Natural killer cell treated with Interleukin-12 subunit alpha and Interleukin-12 subunit beta and Interleukin-15 and Interleukin-18, amount 100 ng/mL, for 72 hours (primary cell): ENCODE measurements at regions not wholly inside any gene's neighbourhood (a gene's known extent, or its start where the extent isn't known, plus 50 kb on each side); places are given as distances from the start of the nearest gene placed in this dataset.

ENCODE experiments used
- ATAC-seq, 2 donors: fragments of 150-1000 bp; cut with Tn5 transposase in 1 of 2; sonication (Bioruptor Pico), chemical (Tn5 transposase) in 1 of 2; 2 replicates each; pipeline ENCODE4 v1.10.0; 2021
- DNase-seq: peaks from one replicate; pipeline ENCODE4 v3.0.0; 2022; ENCODE audit warnings: low spot score
- H3K27ac Mint-ChIP-seq, 2 donors: 1 replicate in 1 of 2; 2 replicates in 1 of 2; pipeline ENCODE4 v1.8.0; 2022; ENCODE audit warnings: mixed read lengths in 2 of 2, mild to moderate bottlenecking in 1 of 2, moderate library complexity in 1 of 2
- H3K27me3 Mint-ChIP-seq, 2 donors: 1 replicate in 1 of 2; 2 replicates in 1 of 2; pipeline ENCODE4 v1.8.0; 2022; ENCODE audit warnings: mixed read lengths in 2 of 2
- H3K36me3 Mint-ChIP-seq: one replicate; pipeline ENCODE4 v1.8.0; 2022; ENCODE audit warnings: mixed read lengths
- H3K4me1 Mint-ChIP-seq, 2 donors: 1 replicate in 1 of 2; 2 replicates in 1 of 2; pipeline ENCODE4 v1.8.0; 2022; ENCODE audit warnings: low read depth in 2 of 2, mixed read lengths in 2 of 2, mild to moderate bottlenecking in 1 of 2
- H3K4me3 Mint-ChIP-seq: one replicate; pipeline ENCODE4 v1.8.0; 2022; ENCODE audit warnings: mixed read lengths
- H3K9me3 Mint-ChIP-seq: 2 replicates; pipeline ENCODE4 v1.8.0; 2022; ENCODE audit warnings: mixed read lengths

- Mint-ChIP-seq H3K27me3 (peaks cover 0 to 9% of the 10 kb centered on the region in 2 donors), H3K27ac (no peak overlapping the region), H3K36me3 (no peaks in the 10 kb centered on the region), H3K4me3 (no peak overlapping the region), H3K9me3 (no peaks in the 10 kb centered on the region), H3K4me1 (peaks cover under 1 to 5% of the 10 kb centered on the region in 2 donors)
- no peak for ATAC-seq
- DNase-seq: no peak
These were observed 50.5 kb upstream of the PLCL2 start for GRCh38 chr3:16834214-16834613.

- no peak for ATAC-seq
- Mint-ChIP-seq H3K27ac (no peak overlapping the region), H3K36me3 (no peaks in the 10 kb centered on the region), H3K9me3 (no peaks in the 10 kb centered on the region), H3K4me3 (no peak overlapping the region), H3K4me1 (peaks cover 3 to 5% of the 10 kb centered on the region in 2 donors), H3K27me3 (peaks cover 0 to 9% of the 10 kb centered on the region in 2 donors)
- no peak for DNase-seq
These were observed 50.0 kb upstream of the PLCL2 start for GRCh38 chr3:16834753-16835152.
